ENCODE measurements at regions not wholly inside any gene's neighbourhood (a gene's known extent, or its start where the extent isn't known, plus 50 kb on each side); places are given as distances from the start of the nearest gene placed in this dataset.
A peak's percentile ranks its signal among the peaks of the same experiment; 100 is the strongest.

- Histone ChIP-seq H3K27me3 (ENCODE audit: insufficient read depth, poor library complexity, severe bottlenecking) (no peaks in the 10 kb centered on the region), H3K4me3 (ENCODE audit: severe bottlenecking) (no peak overlapping the region), H3K9me3 (ENCODE audit: severe bottlenecking) (no peaks in the 10 kb centered on the region), H3K4me1 (ENCODE audit: insufficient read depth, poor library complexity, severe bottlenecking) (peaks cover 68% of the 10 kb centered on the region), H3K36me3 (ENCODE audit: low read depth) (no peaks in the 10 kb centered on the region), H3K27ac (ENCODE audit: poor library complexity, severe bottlenecking) (peak overlapping the region; percentile 73)
- peak; percentile 84 for ATAC-seq (ENCODE audit: low read depth)
- peak; percentile 32 for TF ChIP-seq CTCF (IDR thresholded peaks at IDR 0.05; ENCODE audit: poor library complexity, severe bottlenecking)
- peak; percentile 98 for DNase-seq (ENCODE audit: low spot score)
Measured at GRCh38 chr14:98906123-98906995, 365.6 kb downstream of the BCL11B start.

GRCh38 chr14:98907271-98907670 lies 364.7 kb downstream of the BCL11B start:
- TF ChIP-seq CTCF (IDR thresholded peaks at IDR 0.05; ENCODE audit: poor library complexity, severe bottlenecking) = no peak
- ATAC-seq (ENCODE audit: low read depth) (no peak), DNase-seq (ENCODE audit: low spot score) (no peak)
- Histone ChIP-seq H3K4me3 (ENCODE audit: severe bottlenecking) (no peak overlapping the region), H3K27ac (ENCODE audit: poor library complexity, severe bottlenecking) (peak overlapping the region; percentile 73), H3K9me3 (ENCODE audit: severe bottlenecking) (no peaks in the 10 kb centered on the region), H3K4me1 (ENCODE audit: insufficient read depth, poor library complexity, severe bottlenecking) (peaks cover 68% of the 10 kb centered on the region), H3K36me3 (ENCODE audit: low read depth) (no peaks in the 10 kb centered on the region), H3K27me3 (ENCODE audit: insufficient read depth, poor library complexity, severe bottlenecking) (no peaks in the 10 kb centered on the region)

- DNase-seq (ENCODE audit: low spot score) (no peak), ATAC-seq (ENCODE audit: low read depth) (no peak)
- TF ChIP-seq CTCF (IDR thresholded peaks at IDR 0.05; ENCODE audit: poor library complexity, severe bottlenecking) = no peak
- peaks cover 68% of the 10 kb centered on the region for H3K4me1 ChIP-seq (ENCODE audit: insufficient read depth, poor library complexity, severe bottlenecking)
- H3K27me3 ChIP-seq (ENCODE audit: insufficient read depth, poor library complexity, severe bottlenecking) = no peaks in the 10 kb centered on the region
- H3K27ac ChIP-seq (ENCODE audit: poor library complexity, severe bottlenecking) = no peak overlapping the region
- no peaks in the 10 kb centered on the region for H3K36me3 ChIP-seq (ENCODE audit: low read depth)
- H3K9me3 ChIP-seq (ENCODE audit: severe bottlenecking) = no peaks in the 10 kb centered on the region
- H3K4me3 ChIP-seq (ENCODE audit: severe bottlenecking) = no peak overlapping the region
Measured at GRCh38 chr14:98908050-98908449, 363.9 kb downstream of the BCL11B start.

- Histone ChIP-seq H3K4me3 (ENCODE audit: severe bottlenecking) (no peak overlapping the region), H3K9me3 (ENCODE audit: severe bottlenecking) (no peaks in the 10 kb centered on the region), H3K4me1 (ENCODE audit: insufficient read depth, poor library complexity, severe bottlenecking) (peaks cover 54% of the 10 kb centered on the region), H3K27me3 (ENCODE audit: insufficient read depth, poor library complexity, severe bottlenecking) (no peaks in the 10 kb centered on the region), H3K36me3 (ENCODE audit: low read depth) (no peaks in the 10 kb centered on the region), H3K27ac (ENCODE audit: poor library complexity, severe bottlenecking) (peak overlapping the region; percentile 33)
- ATAC-seq (ENCODE audit: low read depth) = peak; percentile 60
- no peak for TF ChIP-seq CTCF (IDR thresholded peaks at IDR 0.05; ENCODE audit: poor library complexity, severe bottlenecking)
- no peak for DNase-seq (ENCODE audit: low spot score)
Measured at GRCh38 chr14:98909251-98909944, 362.6 kb downstream of the BCL11B start.

All from RWPE2 (cell line).